ENCODE measurements at regions not wholly inside any gene's neighbourhood (a gene's known extent, or its start where the extent isn't known, plus 50 kb on each side); places are given as distances from the start of the nearest gene placed in this dataset.

GRCh38 chr4:42331040-42331439 lies 66.2 kb upstream of the SHISA3 start:
- TF ChIP-seq CTCF (IDR thresholded peaks at IDR 0.05): no peak
- no peak for TF ChIP-seq ZFX (IDR thresholded peaks at IDR 0.05; ENCODE audit: borderline replicate concordance)

Data from 22Rv1 (cell line).